K562 (cell line): ENCODE measurements at regions not wholly inside any gene's neighbourhood (a gene's known extent, or its start where the extent isn't known, plus 50 kb on each side); places are given as distances from the start of the nearest gene placed in this dataset.

ENCODE experiments used
- ATAC-seq: fragments of 200-7000 bp; cut with Tn5 transposase; 3 replicates; pipeline ENCODE4 v1.9.1; 2020; ENCODE audit warnings: moderate library complexity
- BruUV-seq: library from RNA; stranded (reverse); fragments of 400-500 nt; replicated peaks from 2 replicates; lab custom pipeline; 2021; lab: Mats Ljungman, UMichigan
- CTCF ChIA-PET: fragments of 300-600 bp; formaldehyde crosslinking; extraction: SDS; loops from one replicate; lab custom pipeline; 2021; ENCODE audit warnings: low intra/inter-chr PET ratio; lab: Yijun Ruan, JAX
- POLR2A ChIA-PET: fragments of 300-600, 350-650 bp; sonication (Branson Sonifier 250); formaldehyde crosslinking; extraction: SDS; loops from one replicate; lab custom pipeline; 2021; ENCODE audit warnings: antibody characterized with exemption, inconsistent platforms; lab: Yijun Ruan, JAX
- DNase-seq, 4 experiments: peaks; one replicate each; pipeline versions ENCODE4 v3.0.0 to v3.0.0-alpha.2; 2011 to 2018; ENCODE audit warnings: low spot score in 3 of 4, mixed read lengths in 3 of 4; ENCODE audit errors: extremely low read depth in 1 of 4
- FAIRE-seq: peaks from 2 replicates; lab custom pipeline; 2011; peaks lifted over from hg19 to GRCh38; lab: Jason Lieb, UNC
- H2AFZ ChIP-seq: 2 replicates; pipeline ENCODE4 v1.6.0; 2011; ENCODE audit warnings: low read depth, low read length, control low read depth, inconsistent platforms
- H3K27ac ChIP-seq: fragments of 200-600 bp; 3 replicates; pipeline ENCODE4 v1.8.0; 2011; ENCODE audit warnings: low read depth, mild to moderate bottlenecking, control low read depth, inconsistent platforms, low read length, moderate library complexity, mixed read lengths; ENCODE audit errors: extremely low read depth
- H3K27me3 ChIP-seq, 2 experiments: fragments of 300-600 bp in 1 of 2; 2 replicates in 1 of 2; 3 replicates in 1 of 2; pipeline versions ENCODE4 v1.6.0 to v1.8.0; 2011; ENCODE audit warnings: inconsistent platforms in 2 of 2, low read length in 2 of 2, mild to moderate bottlenecking in 1 of 2, mixed read lengths in 1 of 2, moderate library complexity in 1 of 2; ENCODE audit not compliant: control insufficient read depth in 2 of 2, insufficient read depth in 2 of 2
- H3K36me3 ChIP-seq: fragments of 300-600 bp; 3 replicates; pipeline ENCODE4 v1.8.0; 2011; ENCODE audit warnings: mild to moderate bottlenecking, low read length, inconsistent platforms; ENCODE audit not compliant: control insufficient read depth, insufficient read depth
- H3K4me1 ChIP-seq, 2 experiments: fragments of 200-600 bp in 1 of 2; replicated peaks in 1 of 2; 2 replicates in 1 of 2; 3 replicates in 1 of 2; pipeline versions ENCODE4 v1.5.1 to v1.8.0; 2011; ENCODE audit warnings: inconsistent platforms in 2 of 2, low read length in 2 of 2, mild to moderate bottlenecking in 1 of 2, mixed read lengths in 1 of 2, moderate library complexity in 1 of 2; ENCODE audit not compliant: control insufficient read depth in 2 of 2, insufficient read depth in 2 of 2
- H3K4me2 ChIP-seq: 2 replicates; pipeline ENCODE4 v1.6.1; 2011; ENCODE audit warnings: low read length, control low read depth, inconsistent platforms, mixed read lengths; ENCODE audit not compliant: insufficient read depth
- H3K4me3 ChIP-seq: fragments of 200-600 bp; sonication (generic), shearing (Covaris generic); 2 replicates; pipeline ENCODE4 v1.5.1; 2016; ENCODE audit warnings: control low read depth, inconsistent platforms
- H3K79me2 ChIP-seq: fragments of 200-600 bp; 3 replicates; pipeline ENCODE4 v1.8.0; 2011; ENCODE audit warnings: low read length, inconsistent platforms; ENCODE audit not compliant: control insufficient read depth, insufficient read depth
- H3K9ac ChIP-seq, 2 experiments: 2 replicates each; pipeline versions ENCODE4 v1.6.0 to v1.6.1; 2011; ENCODE audit warnings: low read depth in 2 of 2, low read length in 2 of 2, control low read depth in 1 of 2, inconsistent platforms in 1 of 2, mild to moderate bottlenecking in 1 of 2, mixed read lengths in 1 of 2; ENCODE audit not compliant: insufficient read depth in 1 of 2
- H3K9me1 ChIP-seq: one replicate; pipeline ENCODE4 v1.6.0; 2011; ENCODE audit warnings: inconsistent platforms, mild to moderate bottlenecking, low read length, moderate library complexity; ENCODE audit not compliant: control insufficient read depth, insufficient read depth
- H3K9me3 ChIP-seq: replicated peaks from 2 replicates; pipeline ENCODE4 v1.5.1; 2011; ENCODE audit warnings: low read depth, low read length, inconsistent platforms; ENCODE audit not compliant: control insufficient read depth, insufficient read depth
- H4K20me1 ChIP-seq: replicated peaks from 2 replicates; pipeline ENCODE4 v1.6.1; 2011; ENCODE audit warnings: low read length, inconsistent platforms, mixed read lengths; ENCODE audit not compliant: control insufficient read depth, insufficient read depth
- CBFB ChIP-seq: sonication (generic); formaldehyde crosslinking; IDR thresholded peaks from 2 replicates; pipeline ENCODE4 v1.4.0; 2020; ENCODE audit warnings: mild to moderate bottlenecking, missing genetic modification reagents
- CBX3 ChIP-seq, 2 experiments: IDR thresholded peaks; 1 replicate in 1 of 2; 2 replicates in 1 of 2; pipeline ENCODE4 v1.6.1; 2012; ENCODE audit warnings: inconsistent platforms in 2 of 2, low read length in 2 of 2, borderline replicate concordance in 1 of 2, control low read depth in 1 of 2
- GABPB2 ChIP-seq: fragments of 250-450 bp; sonication (Bioruptor Pico); conservative IDR thresholded peaks from 2 replicates; pipeline ENCODE4 v1.5.1; 2021; ENCODE audit warnings: mild to moderate bottlenecking
- GATAD2B ChIP-seq: fragments of 450-650 bp; IDR thresholded peaks from 2 replicates; pipeline ENCODE4 v1.6.1; 2017; ENCODE audit warnings: mild to moderate bottlenecking, borderline replicate concordance
- JUNB ChIP-seq: fragments of 450-650 bp; formaldehyde crosslinking; conservative IDR thresholded peaks from 2 replicates; pipeline ENCODE4 v1.4.0; 2020; ENCODE audit warnings: mild to moderate bottlenecking
- LARP7 ChIP-seq: fragments of 450-650 bp; IDR thresholded peaks from 2 replicates; pipeline ENCODE4 v1.6.1; 2016
- MEF2D ChIP-seq: conservative IDR thresholded peaks from 2 replicates; pipeline ENCODE4 v1.6.1; 2016; ENCODE audit warnings: low read depth, missing genetic modification characterization, missing compliant biosample characterization
- NKRF ChIP-seq: fragments of 450-650 bp; IDR thresholded peaks from 2 replicates; pipeline ENCODE4 v1.6.1; 2016; ENCODE audit warnings: borderline replicate concordance
- POLR2B ChIP-seq: fragments of 450-650 bp; IDR thresholded peaks from 2 replicates; pipeline ENCODE4 v1.6.1; 2018; ENCODE audit warnings: low read depth; ENCODE audit not compliant: partially characterized antibody
- PRDM10 ChIP-seq: fragments of 450-650 bp; IDR thresholded peaks from 2 replicates; pipeline ENCODE4 v1.6.1; 2018; ENCODE audit not compliant: partially characterized antibody
- RBM22 ChIP-seq: fragments of 200-400 bp; formaldehyde crosslinking; IDR thresholded peaks from 2 replicates; pipeline ENCODE4 v1.6.1; 2018; ENCODE audit warnings: low read length, low read depth; ENCODE audit not compliant: poor library complexity, severe bottlenecking
- RBM39 ChIP-seq: fragments of 200-400 bp; formaldehyde crosslinking; optimal IDR thresholded peaks from 2 replicates; pipeline ENCODE3; 2018; ENCODE audit warnings: low read depth, low read length
- RNF2 ChIP-seq: sonication (generic); IDR thresholded peaks from 2 replicates; pipeline ENCODE4 v1.6.1; 2016
- ZNF639 ChIP-seq, 2 experiments: fragments of 200-800 bp in 1 of 2; sonication (Bioruptor generic) in 1 of 2; sonication (generic) in 1 of 2; formaldehyde crosslinking in 1 of 2; IDR thresholded peaks in 1 of 2; conservative IDR thresholded peaks in 1 of 2; 2 replicates each; pipeline versions ENCODE4 v1.5.0 to v1.6.1; 2016 to 2020; ENCODE audit warnings: missing compliant biosample characterization in 1 of 2, missing genetic modification characterization in 1 of 2, missing genetic modification reagents in 1 of 2
- ZZZ3 ChIP-seq: fragments of 450-650 bp; IDR thresholded peaks from 2 replicates; pipeline ENCODE4 v1.6.1; 2016; ENCODE audit warnings: antibody characterized with exemption, mild to moderate bottlenecking, moderate library complexity
- WGBS: fragments of 100-300 bp; shearing (Covaris generic); methylation state at CpG from one replicate; pipeline ENCODE4 v1.1.6; 2016; ENCODE audit warnings: low coverage, mixed read lengths; ENCODE audit not compliant: insufficient coverage; ENCODE audit errors: missing lambda C conversion rate; 5-methylcytosine and 5-hydroxymethylcytosine counted together
- in situ Hi-C: fragments of 300-500 bp; cut with MboI; formaldehyde crosslinking; loops from 4 replicates; pipeline ENCODE4 v1.15.0; 2018; ENCODE audit warnings: inconsistent platforms, mixed read lengths
- intact Hi-C: fragments of 100-400 bp; cut with micrococcal nuclease; formaldehyde crosslinking; loops from 2 replicates; pipeline ENCODE4 v1.14.2; 2022
- TF ChIP-seq, protein P1 (sequence below), 2 experiments: fragments of 450-650 bp in 1 of 2; sonication (generic) in 1 of 2; formaldehyde crosslinking in 1 of 2; IDR thresholded peaks in 1 of 2; conservative IDR thresholded peaks in 1 of 2; 2 replicates each; pipeline versions ENCODE4 v1.6.1 to v1.8.1; 2016 to 2023; ENCODE audit warnings: mild to moderate bottlenecking in 2 of 2, moderate library complexity in 2 of 2, inconsistent platforms in 1 of 2, missing genetic modification reagents in 1 of 2

- DNase-seq (no peak), ATAC-seq (no peak), FAIRE-seq (no peak)
- intact Hi-C loops (no loop called here), in situ Hi-C loops (no loop called here)
- no TSS peak for BruUV-seq
- H3K9me1 ChIP-seq: no peaks in the 10 kb centered on the region
- no peak overlapping the region for H3K27ac ChIP-seq
- H3K4me3 ChIP-seq: no peak overlapping the region
- no peak overlapping the region for H3K9ac ChIP-seq
- H3K9me3 ChIP-seq: no peaks in the 10 kb centered on the region
- POLR2A ChIA-PET: no interaction called here
- H3K36me3 ChIP-seq: no peaks in the 10 kb centered on the region
- 3% methylated on average over 4 of the region's 4 CpGs for WGBS
- no peak overlapping the region for H2AFZ ChIP-seq
- H3K27me3 ChIP-seq: no peaks in the 10 kb centered on the region
- H4K20me1 ChIP-seq: no peaks in the 10 kb centered on the region
- CTCF ChIA-PET: no interaction called here
- no peaks in the 10 kb centered on the region for H3K79me2 ChIP-seq
- H3K4me2 ChIP-seq: no peak overlapping the region
- H3K4me1 ChIP-seq: no peaks in the 10 kb centered on the region
- TF ChIP-seq GATAD2B (no peak), ZNF639 (CRISPR knock-in tag; conservative IDR thresholded peaks at IDR 0.05 in 1 of 2, IDR thresholded peaks at IDR 0.05 in 1 of 2) (no peak), POLR2B (no peak), CBFB (CRISPR knock-in tag) (no peak), JUNB (CRISPR knock-in tag) (no peak), MEF2D (tag) (no peak), RBM39 (no peak), RNF2 (no peak), RBM22 (no peak), GABPB2 (no peak), PRDM10 (no peak), ZZZ3 (no peak), LARP7 (no peak), NKRF (no peak), CBX3 (IDR thresholded peaks at IDR 0.05; ENCODE audit: borderline replicate concordance in 1 of 2, low read length in 2 of 2) (no peak)
- TF ChIP-seq, protein P1, sequence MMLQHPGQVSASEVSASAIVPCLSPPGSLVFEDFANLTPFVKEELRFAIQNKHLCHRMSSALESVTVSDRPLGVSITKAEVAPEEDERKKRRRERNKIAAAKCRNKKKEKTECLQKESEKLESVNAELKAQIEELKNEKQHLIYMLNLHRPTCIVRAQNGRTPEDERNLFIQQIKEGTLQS (IDR thresholded peaks at IDR 0.05): no peak
- TF ChIP-seq, protein P1 (CRISPR knock-in tag; conservative IDR thresholded peaks at IDR 0.05): no peak
Measured at GRCh38 chr11:80700386-80700785, 1259.6 kb upstream of the TENM4 start.
